ENCODE measurements at regions not wholly inside any gene's neighbourhood (a gene's known extent, or its start where the extent isn't known, plus 50 kb on each side); places are given as distances from the start of the nearest gene placed in this dataset.
A peak's percentile ranks its signal among the peaks of the same experiment; 100 is the strongest.
"Not testable (repeated sequence)": the region's sequence is repeated elsewhere in the genome, so short reads cannot be mapped to it uniquely, and the experiment has no call there.

DNA sequence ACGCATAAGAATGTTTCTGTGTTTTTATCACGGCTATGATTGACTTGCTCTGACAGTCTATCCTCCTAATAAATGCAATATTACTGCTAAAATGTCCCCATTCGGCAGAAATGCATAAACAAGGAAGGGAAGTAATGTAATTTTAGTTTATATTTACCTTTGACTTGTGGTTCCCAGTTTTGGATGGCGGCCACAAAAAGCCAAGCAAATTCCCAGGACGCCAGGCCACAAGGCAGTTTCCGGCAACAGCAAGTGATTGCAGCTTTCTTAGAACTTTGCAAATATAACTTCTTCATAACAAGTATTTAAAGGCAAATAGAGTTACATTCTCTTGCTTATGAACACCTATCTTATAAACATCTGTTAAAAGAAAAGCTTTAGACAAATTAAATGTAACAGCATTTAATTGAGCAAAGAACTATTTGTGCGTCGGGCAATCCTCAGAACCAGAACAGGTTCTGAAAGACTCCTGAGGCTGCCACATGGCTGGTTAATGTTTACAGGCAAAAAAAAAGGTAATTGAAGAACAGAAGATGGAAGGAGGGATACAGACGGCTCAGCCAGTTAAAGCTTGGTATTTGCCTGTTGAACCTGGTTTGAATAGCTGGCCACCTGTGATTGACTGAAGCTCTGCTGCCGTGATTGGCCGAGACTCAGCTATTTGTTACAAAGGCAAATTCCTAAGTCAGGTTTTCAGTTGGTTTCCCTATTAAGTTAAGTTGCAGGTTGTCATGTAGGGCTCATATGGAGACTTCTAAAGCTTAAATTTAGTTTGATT, 80.8 kb downstream of the C21orf91 start:
- DNase-seq (ENCODE audit: low spot score) = no peak

- no peak for DNase-seq (ENCODE audit: low spot score)
Measured at GRCh38 chr21:17736072-17736471, 83.1 kb downstream of the C21orf91 start.

GRCh38 chr21:17733209-17733608, 85.9 kb downstream of the C21orf91 start:
- no peak for DNase-seq (ENCODE audit: low spot score)

DNA sequence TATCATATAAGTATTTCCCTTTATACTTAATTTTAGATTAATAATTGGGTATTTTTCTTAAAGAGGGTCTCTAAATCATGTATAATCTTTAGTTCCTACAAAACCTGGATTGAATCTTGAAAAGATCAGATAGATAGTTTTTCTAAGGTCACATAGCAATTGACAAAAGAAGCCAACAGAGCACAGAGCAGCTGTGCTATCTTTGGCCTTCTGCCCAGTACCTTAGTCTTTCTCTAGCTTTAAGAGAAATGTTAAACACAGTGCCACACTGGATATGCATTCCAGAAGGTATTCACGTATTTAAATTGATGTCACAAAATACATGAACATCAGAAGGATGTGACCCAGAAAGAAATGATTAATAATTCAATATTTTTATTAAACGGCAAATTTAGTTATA, 86.8 kb downstream of the C21orf91 start:
- no peak for DNase-seq (ENCODE audit: low spot score)

DNA sequence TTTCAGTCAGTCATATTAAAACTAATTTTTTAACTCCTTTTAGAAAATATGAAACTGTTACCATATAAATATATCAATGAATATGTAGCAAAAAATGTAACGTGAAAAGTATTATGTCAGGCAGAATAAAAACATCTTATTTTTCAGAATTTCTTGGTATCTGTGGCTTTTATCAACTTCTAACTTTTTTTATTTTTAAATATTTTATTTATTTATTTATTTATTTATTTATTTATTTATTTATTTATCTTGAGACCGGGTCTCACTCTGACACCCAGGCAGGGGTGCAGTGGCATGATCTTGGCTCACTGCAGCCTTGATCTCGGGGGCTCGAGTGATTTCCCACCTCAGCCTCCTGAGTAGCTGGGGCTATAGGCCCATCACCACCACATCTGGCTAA, 87.6 kb downstream of the C21orf91 start:
- no peak for DNase-seq (ENCODE audit: low spot score)

GRCh38 chr21:17730782-17731181, 88.4 kb downstream of the C21orf91 start:
- no peak for DNase-seq (ENCODE audit: low spot score)

- no peak for DNase-seq (ENCODE audit: low spot score)
Measured at GRCh38 chr21:17729455-17729854, 89.7 kb downstream of the C21orf91 start.

DNA sequence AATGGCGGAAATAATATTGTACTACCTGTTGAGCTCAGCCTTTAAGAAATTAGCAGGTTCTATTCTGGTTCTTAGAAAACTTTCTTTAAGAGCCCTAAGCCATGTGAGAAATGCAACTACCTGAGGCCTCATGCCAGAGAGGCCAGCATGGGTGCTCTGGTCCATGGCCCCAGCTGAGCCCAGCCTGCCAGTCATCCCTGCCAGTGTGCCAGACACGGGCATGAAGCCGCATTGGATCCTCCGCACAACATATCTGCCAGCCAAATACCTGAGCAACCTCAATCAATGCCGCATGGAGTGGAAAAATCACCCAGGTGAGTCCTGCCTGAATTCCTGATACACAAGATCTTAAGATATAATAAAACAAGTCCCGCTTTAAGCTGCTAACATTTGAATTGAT, 91.8 kb downstream of the C21orf91 start:
- no peak for DNase-seq (ENCODE audit: low spot score)

- DNase-seq (ENCODE audit: low spot score) = no peak
Measured at GRCh38 chr21:17726047-17726829, 92.9 kb downstream of the C21orf91 start.

DNA sequence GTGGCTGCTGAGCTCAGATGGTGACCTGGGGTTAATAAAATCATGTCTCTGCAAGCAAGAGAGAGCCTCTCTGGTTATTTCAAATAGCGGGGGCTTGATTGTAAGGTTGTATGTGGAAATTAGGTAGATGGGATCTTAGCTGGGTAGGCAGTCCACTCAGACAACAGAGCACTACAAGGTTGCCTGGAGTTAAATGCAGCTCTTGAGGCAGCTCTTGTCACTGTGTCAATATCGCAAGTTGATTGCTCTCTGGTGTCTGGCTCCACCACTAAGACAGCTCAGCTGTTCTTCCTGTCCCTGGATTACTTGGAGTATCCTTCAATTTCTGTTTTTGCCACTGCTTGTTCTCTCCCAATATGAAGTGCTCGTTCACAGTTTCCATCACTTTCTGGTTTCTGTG, 93.8 kb downstream of the C21orf91 start:
- no peak for DNase-seq (ENCODE audit: low spot score)

- no peak for DNase-seq (ENCODE audit: low spot score)
Measured at GRCh38 chr21:17712887-17713286, 100.2 kb upstream of the BTG3 start.

GRCh38 chr21:17711896-17712295, 99.2 kb upstream of the BTG3 start:
- no peak for DNase-seq (ENCODE audit: low spot score)

DNA sequence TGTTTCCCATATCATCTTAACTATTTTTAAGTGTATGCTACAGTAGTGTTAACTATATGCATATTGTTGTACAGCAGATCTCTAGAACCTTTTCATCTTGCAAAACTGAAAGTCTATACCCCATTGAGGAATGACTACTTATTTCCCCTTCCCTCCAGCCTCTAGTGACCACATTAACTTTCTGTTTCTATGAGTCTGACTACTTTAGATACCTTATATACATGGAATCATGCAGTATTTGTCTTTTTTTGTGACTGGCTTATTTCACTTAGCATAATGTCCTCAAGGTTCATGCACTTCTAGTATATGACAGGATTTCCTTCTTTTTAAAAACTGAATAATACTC, 96.5 kb upstream of the BTG3 start:
- DNase-seq (ENCODE audit: low spot score) = no peak

- no peak for DNase-seq (ENCODE audit: low spot score)
Measured at GRCh38 chr21:17708522-17709265, 96.0 kb upstream of the BTG3 start.

DNA sequence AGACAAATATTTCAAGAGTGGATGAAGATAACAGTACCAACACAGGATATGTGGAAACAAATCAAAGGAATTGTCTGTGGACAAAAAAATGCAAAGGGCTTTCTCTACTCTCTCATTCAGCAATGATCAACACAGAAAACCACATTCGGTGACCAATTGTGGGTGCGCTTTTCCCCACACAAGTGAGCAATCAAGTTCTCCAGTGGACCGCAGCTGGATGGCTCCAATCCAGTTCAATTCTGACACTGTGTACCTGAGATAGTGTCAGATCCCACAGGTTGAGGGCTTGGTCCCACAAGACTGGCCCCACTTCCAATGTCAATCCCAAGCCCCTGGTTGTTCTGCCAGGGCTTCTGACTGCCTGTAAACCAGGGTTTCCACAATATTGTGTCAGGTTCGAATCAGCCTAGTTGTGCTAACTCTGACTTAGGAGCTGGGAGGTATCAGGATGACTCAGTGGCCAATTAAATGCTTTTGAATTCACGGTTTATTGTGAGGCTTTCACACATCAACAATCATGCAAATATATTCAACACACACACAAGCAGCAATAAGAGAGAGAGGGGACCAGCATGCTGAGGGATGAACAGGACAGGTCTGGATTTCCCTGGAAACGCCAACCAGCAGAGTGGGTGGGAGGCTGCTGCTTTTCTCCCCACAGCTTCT, 87.0 kb upstream of the BTG3 start:
- no peak for DNase-seq (ENCODE audit: low spot score)

- DNase-seq (ENCODE audit: low spot score) = no peak
Measured at GRCh38 chr21:17697473-17697872, 84.8 kb upstream of the BTG3 start.

GRCh38 chr21:17694416-17694815, 81.7 kb upstream of the BTG3 start:
- not testable (repeated sequence) for DNase-seq (ENCODE audit: low spot score)

- no peak for DNase-seq (ENCODE audit: low spot score)
Measured at GRCh38 chr21:17693801-17694200, 81.1 kb upstream of the BTG3 start.

GRCh38 chr21:17690078-17690494, 77.4 kb upstream of the BTG3 start:
- DNase-seq (ENCODE audit: low spot score) = no peak

- DNase-seq (ENCODE audit: low spot score) = peak; percentile 31
Measured at GRCh38 chr21:17688912-17689874, 76.5 kb upstream of the BTG3 start.

DNA sequence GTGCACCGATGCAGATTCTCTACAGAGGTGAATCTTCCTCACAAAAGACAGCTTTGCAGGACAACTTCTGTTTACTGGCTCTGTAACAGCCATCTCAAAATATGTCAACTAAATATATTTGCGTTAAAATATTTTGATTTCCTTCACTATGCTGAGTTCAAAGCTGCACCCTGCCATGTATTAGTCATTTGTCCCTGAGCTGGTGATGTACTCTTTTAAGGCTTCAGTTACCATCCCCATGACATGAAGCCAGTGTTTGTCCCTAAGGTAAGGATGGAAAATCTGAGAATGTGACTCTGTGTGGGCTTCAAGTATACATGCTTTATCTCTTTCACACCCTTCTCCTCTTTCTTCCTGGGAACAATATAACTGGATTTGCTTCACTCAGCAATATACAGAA, 70.2 kb upstream of the BTG3 start:
- no peak for DNase-seq (ENCODE audit: low spot score)

Measured in pons (tissue), 1 donor.